GM13977 (cell line): ENCODE measurements at regions not wholly inside any gene's neighbourhood (a gene's known extent, or its start where the extent isn't known, plus 50 kb on each side); places are given as distances from the start of the nearest gene placed in this dataset.

ENCODE experiments used
- DNase-seq: peaks from one replicate; pipeline ENCODE4 v3.0.0; 2012; ENCODE audit warnings: low spot score
- CTCF ChIP-seq: IDR thresholded peaks from 2 replicates; pipeline ENCODE4 v1.5.1; 2012; ENCODE audit warnings: mild to moderate bottlenecking, control low read depth; ENCODE audit not compliant: insufficient read depth; ENCODE audit errors: extremely low read depth, missing control alignments
- in situ Hi-C: fragments of 300-500 bp; cut with MboI; formaldehyde crosslinking; loops from one replicate; pipeline ENCODE4 v1.12.0; 2022; ENCODE audit warnings: low sequenced_read_pairs, low pct_unique_long_range_greater_than_20kb, mixed read lengths, inconsistent platforms; ENCODE audit not compliant: unreplicated experiment

GRCh38 chr22:34696557-34696956, 369.4 kb upstream of the ISX start:
- no peak for TF ChIP-seq CTCF
- DNase-seq, result no peak
- in situ Hi-C loops, result no loop called here

GRCh38 chr22:34702279-34702678, 363.7 kb upstream of the ISX start:
- in situ Hi-C loops, result loop anchor here (25.0 kb wide), 1 partner anchor 90 kb away; no protein-coding TSS in a partner anchor
- no peak for DNase-seq
- TF ChIP-seq CTCF, result no peak

- DNase-seq, result no peak
- in situ Hi-C loops, result loop anchor here (25.0 kb wide), 1 partner anchor 97 kb away; no protein-coding TSS in a partner anchor
- no peak for TF ChIP-seq CTCF
These were observed 356.3 kb upstream of the ISX start for GRCh38 chr22:34709641-34710040.

- no peak for DNase-seq
- in situ Hi-C loops, result loop anchor here (25.0 kb wide), 1 partner anchor 111 kb away; no protein-coding TSS in a partner anchor
- no peak for TF ChIP-seq CTCF
These were observed 343.1 kb upstream of the ISX start for GRCh38 chr22:34722901-34723300.

GRCh38 chr22:34736081-34736480, 329.9 kb upstream of the ISX start:
- in situ Hi-C loops, result no loop called here
- TF ChIP-seq CTCF, result no peak
- no peak for DNase-seq

GRCh38 chr22:34738661-34739400, 327.1 kb upstream of the ISX start:
- no peak for DNase-seq
- in situ Hi-C loops, result no loop called here
- TF ChIP-seq CTCF, result no peak
